MCF 10A (cell line): ENCODE measurements at regions not wholly inside any gene's neighbourhood (a gene's known extent, or its start where the extent isn't known, plus 50 kb on each side); places are given as distances from the start of the nearest gene placed in this dataset.
"Not testable (repeated sequence)": the region's sequence is repeated elsewhere in the genome, so short reads cannot be mapped to it uniquely, and the experiment has no call there.

ENCODE experiments used
- BruUV-seq: library from RNA; stranded (reverse); fragments of 400-500 nt; replicated peaks from 2 replicates; lab custom pipeline; 2021; lab: Mats Ljungman, UMichigan
- CTCF ChIA-PET: fragments of 300-600 bp; sonication (Branson Sonifier 250); formaldehyde crosslinking; extraction: SDS; loops from one replicate; lab custom pipeline; 2021; ENCODE audit warnings: antibody characterized with exemption, inconsistent platforms; lab: Yijun Ruan, JAX
- POLR2A ChIA-PET: fragments of 300-600, 350-650 bp; sonication (Branson Sonifier 250); formaldehyde crosslinking; extraction: SDS; loops from one replicate; lab custom pipeline; 2020; ENCODE audit warnings: antibody characterized with exemption, inconsistent platforms; lab: Yijun Ruan, JAX
- DNase-seq: peaks from one replicate; pipeline ENCODE4 v3.0.0-alpha.2; 2018; ENCODE audit not compliant: unreplicated experiment
- H3K27ac Mint-ChIP-seq: one replicate; pipeline ENCODE4 v1.8.0; 2022; ENCODE audit warnings: mild to moderate bottlenecking, low read depth, mixed read lengths; ENCODE audit not compliant: unreplicated experiment
- H3K27me3 Mint-ChIP-seq: one replicate; pipeline ENCODE4 v1.8.0; 2022; ENCODE audit warnings: mixed read lengths; ENCODE audit not compliant: insufficient read depth, unreplicated experiment
- H3K36me3 Mint-ChIP-seq: one replicate; pipeline ENCODE4 v1.8.0; 2022; ENCODE audit warnings: mild to moderate bottlenecking, moderate library complexity, mixed read lengths; ENCODE audit not compliant: insufficient read depth, unreplicated experiment
- H3K4me1 Mint-ChIP-seq: one replicate; pipeline ENCODE4 v1.8.0; 2022; ENCODE audit warnings: mixed read lengths; ENCODE audit not compliant: insufficient read depth, unreplicated experiment
- H3K4me3 Mint-ChIP-seq: one replicate; pipeline ENCODE4 v1.8.0; 2022; ENCODE audit warnings: mild to moderate bottlenecking, moderate library complexity, mixed read lengths; ENCODE audit not compliant: unreplicated experiment
- H3K9me3 Mint-ChIP-seq: one replicate; pipeline ENCODE4 v1.8.0; 2022; ENCODE audit warnings: mixed read lengths; ENCODE audit not compliant: unreplicated experiment
- intact Hi-C: fragments of 100-400 bp; cut with micrococcal nuclease; formaldehyde crosslinking; loops from 2 replicates; pipeline ENCODE4 v1.14.1; 2022
- TF ChIP-seq, protein P1 (sequence below): fragments of 200-600 bp; IDR thresholded peaks from one replicate; pipeline ENCODE4 v1.8.0; 2022; ENCODE audit warnings: antibody characterized with exemption, mild to moderate bottlenecking; ENCODE audit not compliant: unreplicated experiment

GRCh38 chr22:46031557-46031956, 54.6 kb upstream of the WNT7B start:
- Mint-ChIP-seq H3K27me3 (peaks cover 3% of the 10 kb centered on the region), H3K36me3 (no peaks in the 10 kb centered on the region), H3K4me1 (peaks cover 5% of the 10 kb centered on the region), H3K4me3 (no peak overlapping the region), H3K9me3 (no peaks in the 10 kb centered on the region), H3K27ac (no peak overlapping the region)
- DNase-seq: no peak
- TF ChIP-seq, protein P1, sequence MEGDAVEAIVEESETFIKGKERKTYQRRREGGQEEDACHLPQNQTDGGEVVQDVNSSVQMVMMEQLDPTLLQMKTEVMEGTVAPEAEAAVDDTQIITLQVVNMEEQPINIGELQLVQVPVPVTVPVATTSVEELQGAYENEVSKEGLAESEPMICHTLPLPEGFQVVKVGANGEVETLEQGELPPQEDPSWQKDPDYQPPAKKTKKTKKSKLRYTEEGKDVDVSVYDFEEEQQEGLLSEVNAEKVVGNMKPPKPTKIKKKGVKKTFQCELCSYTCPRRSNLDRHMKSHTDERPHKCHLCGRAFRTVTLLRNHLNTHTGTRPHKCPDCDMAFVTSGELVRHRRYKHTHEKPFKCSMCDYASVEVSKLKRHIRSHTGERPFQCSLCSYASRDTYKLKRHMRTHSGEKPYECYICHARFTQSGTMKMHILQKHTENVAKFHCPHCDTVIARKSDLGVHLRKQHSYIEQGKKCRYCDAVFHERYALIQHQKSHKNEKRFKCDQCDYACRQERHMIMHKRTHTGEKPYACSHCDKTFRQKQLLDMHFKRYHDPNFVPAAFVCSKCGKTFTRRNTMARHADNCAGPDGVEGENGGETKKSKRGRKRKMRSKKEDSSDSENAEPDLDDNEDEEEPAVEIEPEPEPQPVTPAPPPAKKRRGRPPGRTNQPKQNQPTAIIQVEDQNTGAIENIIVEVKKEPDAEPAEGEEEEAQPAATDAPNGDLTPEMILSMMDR: no peak
- POLR2A ChIA-PET: no interaction called here
- CTCF ChIA-PET: interaction anchor here (0.6 kb wide), 1 partner anchor 566 kb away, joined by 3 read pairs; no protein-coding TSS in a partner anchor
- intact Hi-C loops: no loop called here
- no TSS peak for BruUV-seq

GRCh38 chr22:46031965-46032851, 55.2 kb upstream of the WNT7B start:
- ChIA-PET POLR2A (interaction anchor here (5.1 kb wide), 1 partner anchor 18 kb away, joined by 62 read pairs; no protein-coding TSS in a partner anchor), CTCF (interaction anchor here (2.5 kb wide), 1 partner anchor 19 kb away, joined by 12 read pairs; no protein-coding TSS in a partner anchor)
- intact Hi-C loops: no loop called here
- Mint-ChIP-seq H3K4me1 (no peaks in the 10 kb centered on the region), H3K27me3 (no peaks in the 10 kb centered on the region), H3K27ac (no peak overlapping the region), H3K4me3 (no peak overlapping the region), H3K36me3 (no peaks in the 10 kb centered on the region), H3K9me3 (no peaks in the 10 kb centered on the region)
- DNase-seq: no peak
- no TSS peak for BruUV-seq
- TF ChIP-seq, protein P1: no peak

DNA sequence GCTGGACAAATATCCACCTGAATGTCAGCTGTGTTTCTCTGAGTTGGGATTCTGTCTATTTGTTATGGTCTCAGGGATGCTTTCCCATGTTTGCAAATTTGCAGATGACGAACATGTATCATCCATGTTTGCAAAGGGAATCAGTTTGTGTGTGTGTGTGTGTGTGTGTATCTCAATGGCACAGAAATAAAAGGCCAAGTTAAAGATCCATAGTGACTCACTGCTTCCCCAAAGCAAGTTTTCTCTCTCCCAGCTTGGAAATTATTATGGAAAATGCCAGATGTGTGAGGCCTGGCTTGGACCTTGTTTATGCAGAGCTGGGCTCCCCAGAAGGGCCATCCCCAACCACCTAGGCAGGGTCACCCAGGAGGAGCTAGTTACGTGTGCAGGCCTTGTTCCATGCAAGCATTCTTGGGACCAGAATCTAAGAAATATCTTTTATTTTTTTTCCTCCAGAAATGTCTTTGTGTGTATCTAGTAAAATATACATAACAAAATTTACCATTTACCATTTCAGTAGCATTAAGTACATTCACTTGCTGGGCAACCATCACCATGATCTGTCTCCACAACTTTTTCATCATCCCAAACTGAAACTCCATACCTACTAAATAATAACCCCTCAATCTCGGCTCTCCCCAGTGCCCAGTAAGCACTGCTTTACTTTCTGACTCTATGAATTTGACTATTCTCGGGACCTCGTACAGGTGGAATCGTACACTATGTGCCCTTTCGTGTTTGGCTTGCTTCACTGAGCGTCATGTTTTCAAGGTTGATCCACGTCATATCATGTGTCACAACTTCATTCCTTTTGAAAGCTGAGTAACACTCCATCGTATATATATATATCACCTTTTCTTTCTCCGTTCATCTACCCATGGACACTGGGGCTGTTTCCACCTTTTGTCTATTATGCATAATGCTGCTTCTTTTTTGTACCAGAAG, 56.6 kb upstream of the WNT7B start:
- CTCF ChIA-PET: interaction anchor here (2.5 to 6.0 kb wide), 2 partner anchors 21 to 28 kb away, joined by 12 to 36 read pairs; no protein-coding TSS in a partner anchor
- Mint-ChIP-seq H3K27me3 (no peaks in the 10 kb centered on the region), H3K4me3 (no peak overlapping the region), H3K36me3 (no peaks in the 10 kb centered on the region), H3K4me1 (no peaks in the 10 kb centered on the region), H3K9me3 (no peaks in the 10 kb centered on the region), H3K27ac (no peak overlapping the region)
- POLR2A ChIA-PET: interaction anchor here (0.9 to 5.8 kb wide), 6 partner anchors 15 to 81 kb away, joined by 3 to 128 read pairs (median 8); no protein-coding TSS in a partner anchor
- no peak for DNase-seq
- intact Hi-C loops: no loop called here
- TF ChIP-seq, protein P1: no peak
- no TSS peak for BruUV-seq

DNA sequence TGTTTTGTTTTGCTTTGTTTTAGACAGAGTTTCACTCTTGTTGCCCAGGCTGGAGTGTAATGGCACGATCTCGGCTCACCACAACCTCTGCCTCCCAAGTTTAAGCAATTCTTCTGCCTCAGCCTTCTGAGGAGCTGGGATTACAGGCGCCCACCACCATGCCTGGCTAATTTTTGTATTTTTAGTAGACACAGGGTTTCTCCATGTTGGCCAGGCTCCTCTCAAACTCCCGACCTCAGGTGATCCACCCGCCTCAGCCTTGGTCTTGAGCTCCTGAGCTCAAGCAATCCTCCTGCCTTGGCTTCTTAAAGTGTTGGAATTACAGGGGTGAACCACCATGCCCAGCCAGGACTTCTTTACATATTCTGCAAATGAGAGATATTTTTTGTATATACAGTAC, 57.5 kb upstream of the WNT7B start:
- H3K36me3 Mint-ChIP-seq, H3K9me3 Mint-ChIP-seq, BruUV-seq, H3K4me1 Mint-ChIP-seq, intact Hi-C loops, DNase-seq, H3K27me3 Mint-ChIP-seq, H3K27ac Mint-ChIP-seq: not testable (repeated sequence)
- H3K4me3 Mint-ChIP-seq: peak overlapping the region; percentile 75
- ChIA-PET POLR2A (interaction anchor here (0.7 to 5.8 kb wide), 10 partner anchors 9 to 233 kb away, joined by 3 to 128 read pairs (median 14); partner anchors contain the start of gene TTC38), CTCF (interaction anchor here (1.1 to 6.0 kb wide), 3 partner anchors 22 to 29 kb away, joined by 3 to 36 read pairs (median 12); no protein-coding TSS in a partner anchor)
